ENCODE measurements at regions not wholly inside any gene's neighbourhood (a gene's known extent, or its start where the extent isn't known, plus 50 kb on each side); places are given as distances from the start of the nearest gene placed in this dataset.

DNA sequence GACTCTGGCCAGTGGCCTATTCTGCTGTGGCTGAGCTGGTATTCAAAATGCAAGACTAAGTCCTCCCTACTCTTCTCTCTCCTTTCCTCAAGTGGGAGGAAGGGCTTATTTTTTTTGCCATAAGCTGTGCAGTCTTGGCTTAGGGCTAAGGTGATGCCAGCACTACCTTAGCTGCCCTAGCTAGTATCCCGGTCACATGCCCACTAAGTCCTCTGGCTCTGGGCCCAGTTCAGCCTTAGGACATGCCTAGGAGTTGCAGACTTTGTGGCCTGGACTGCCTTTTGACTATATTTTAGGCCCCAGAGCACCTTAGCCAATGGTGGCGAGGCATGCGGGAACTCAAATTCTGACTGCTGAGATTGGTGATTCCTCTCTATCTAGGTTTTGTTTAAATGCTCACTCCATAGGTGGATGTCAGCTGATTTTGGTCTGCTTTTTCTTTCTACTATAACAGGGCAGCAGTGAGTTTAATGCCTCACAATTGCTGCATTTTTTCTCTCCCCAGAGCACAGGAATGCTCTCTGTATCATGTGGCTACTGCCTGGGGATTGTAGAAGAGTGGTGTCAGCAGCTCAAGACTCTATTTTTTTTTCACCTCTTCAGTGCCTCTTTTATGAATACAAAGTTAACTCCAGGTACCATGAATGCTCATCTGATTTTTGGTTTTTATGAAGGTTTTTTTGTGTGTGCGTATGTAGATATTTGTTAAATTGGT lies 472.9 kb upstream of the GRID2 start:
- H2AFZ ChIP-seq (ENCODE audit: low read length) = no peak overlapping the region
- DNase-seq (ENCODE audit: insufficient read length, low spot score, missing footprints) = no peak
- TF ChIP-seq, protein P1, sequence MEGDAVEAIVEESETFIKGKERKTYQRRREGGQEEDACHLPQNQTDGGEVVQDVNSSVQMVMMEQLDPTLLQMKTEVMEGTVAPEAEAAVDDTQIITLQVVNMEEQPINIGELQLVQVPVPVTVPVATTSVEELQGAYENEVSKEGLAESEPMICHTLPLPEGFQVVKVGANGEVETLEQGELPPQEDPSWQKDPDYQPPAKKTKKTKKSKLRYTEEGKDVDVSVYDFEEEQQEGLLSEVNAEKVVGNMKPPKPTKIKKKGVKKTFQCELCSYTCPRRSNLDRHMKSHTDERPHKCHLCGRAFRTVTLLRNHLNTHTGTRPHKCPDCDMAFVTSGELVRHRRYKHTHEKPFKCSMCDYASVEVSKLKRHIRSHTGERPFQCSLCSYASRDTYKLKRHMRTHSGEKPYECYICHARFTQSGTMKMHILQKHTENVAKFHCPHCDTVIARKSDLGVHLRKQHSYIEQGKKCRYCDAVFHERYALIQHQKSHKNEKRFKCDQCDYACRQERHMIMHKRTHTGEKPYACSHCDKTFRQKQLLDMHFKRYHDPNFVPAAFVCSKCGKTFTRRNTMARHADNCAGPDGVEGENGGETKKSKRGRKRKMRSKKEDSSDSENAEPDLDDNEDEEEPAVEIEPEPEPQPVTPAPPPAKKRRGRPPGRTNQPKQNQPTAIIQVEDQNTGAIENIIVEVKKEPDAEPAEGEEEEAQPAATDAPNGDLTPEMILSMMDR (IDR thresholded peaks at IDR 0.05; ENCODE audit: extremely low read depth, low read depth, low read length) = no peak
- no peak overlapping the region for H3K4me2 ChIP-seq (ENCODE audit: insufficient read depth, low read length)
- H3K9me3 ChIP-seq (ENCODE audit: low read depth, low read length) = peaks cover 3% of the 10 kb centered on the region
- H4K20me1 ChIP-seq (ENCODE audit: insufficient read depth, low read length) = no peaks in the 10 kb centered on the region
- H3K4me1 ChIP-seq (ENCODE audit: insufficient read depth, low read length) = no peaks in the 10 kb centered on the region
- H3K27me3 ChIP-seq (ENCODE audit: insufficient read depth, low read length) = no peaks in the 10 kb centered on the region
- no peaks in the 10 kb centered on the region for H3K36me3 ChIP-seq (ENCODE audit: insufficient read depth, low read length)
- H3K27ac ChIP-seq (ENCODE audit: low read depth, low read length) = no peak overlapping the region
- H3K79me2 ChIP-seq (ENCODE audit: insufficient read depth, low read length) = no peaks in the 10 kb centered on the region
- no peak overlapping the region for H3K4me3 ChIP-seq (ENCODE audit: insufficient read depth, low read length)

- Histone ChIP-seq H2AFZ (ENCODE audit: low read length) (no peak overlapping the region), H3K36me3 (ENCODE audit: insufficient read depth, low read length) (no peaks in the 10 kb centered on the region), H3K27ac (ENCODE audit: low read depth, low read length) (no peak overlapping the region), H3K4me3 (ENCODE audit: insufficient read depth, low read length) (no peak overlapping the region), H3K4me2 (ENCODE audit: insufficient read depth, low read length) (no peak overlapping the region), H3K79me2 (ENCODE audit: insufficient read depth, low read length) (no peaks in the 10 kb centered on the region), H3K9me3 (ENCODE audit: low read depth, low read length) (peaks cover 3% of the 10 kb centered on the region), H3K27me3 (ENCODE audit: insufficient read depth, low read length) (no peaks in the 10 kb centered on the region), H4K20me1 (ENCODE audit: insufficient read depth, low read length) (no peaks in the 10 kb centered on the region), H3K4me1 (ENCODE audit: insufficient read depth, low read length) (no peaks in the 10 kb centered on the region)
- TF ChIP-seq, protein P1 (IDR thresholded peaks at IDR 0.05; ENCODE audit: extremely low read depth, low read depth, low read length) = no peak
- no peak for DNase-seq (ENCODE audit: insufficient read length, low spot score, missing footprints)
These were observed 466.1 kb upstream of the GRID2 start for GRCh38 chr4:91837608-91838029.

GRCh38 chr4:91838181-91838861 lies 465.4 kb upstream of the GRID2 start:
- DNase-seq (ENCODE audit: insufficient read length, low spot score, missing footprints) = no peak
- TF ChIP-seq, protein P1 (IDR thresholded peaks at IDR 0.05; ENCODE audit: extremely low read depth, low read depth, low read length) = no peak
- Histone ChIP-seq H3K4me1 (ENCODE audit: insufficient read depth, low read length) (no peaks in the 10 kb centered on the region), H3K4me2 (ENCODE audit: insufficient read depth, low read length) (no peak overlapping the region), H3K27me3 (ENCODE audit: insufficient read depth, low read length) (no peaks in the 10 kb centered on the region), H4K20me1 (ENCODE audit: insufficient read depth, low read length) (no peaks in the 10 kb centered on the region), H3K9me3 (ENCODE audit: low read depth, low read length) (peaks cover 3% of the 10 kb centered on the region), H3K36me3 (ENCODE audit: insufficient read depth, low read length) (no peaks in the 10 kb centered on the region), H3K79me2 (ENCODE audit: insufficient read depth, low read length) (no peaks in the 10 kb centered on the region), H3K4me3 (ENCODE audit: insufficient read depth, low read length) (no peak overlapping the region), H3K27ac (ENCODE audit: low read depth, low read length) (no peak overlapping the region), H2AFZ (ENCODE audit: low read length) (no peak overlapping the region)

- Histone ChIP-seq H3K9me3 (ENCODE audit: low read depth, low read length) (no peaks in the 10 kb centered on the region), H3K27me3 (ENCODE audit: insufficient read depth, low read length) (no peaks in the 10 kb centered on the region), H3K27ac (ENCODE audit: low read depth, low read length) (no peak overlapping the region), H3K4me1 (ENCODE audit: insufficient read depth, low read length) (no peaks in the 10 kb centered on the region), H3K79me2 (ENCODE audit: insufficient read depth, low read length) (no peaks in the 10 kb centered on the region), H3K36me3 (ENCODE audit: insufficient read depth, low read length) (no peaks in the 10 kb centered on the region), H3K4me3 (ENCODE audit: insufficient read depth, low read length) (no peak overlapping the region), H2AFZ (ENCODE audit: low read length) (no peak overlapping the region), H3K4me2 (ENCODE audit: insufficient read depth, low read length) (no peak overlapping the region), H4K20me1 (ENCODE audit: insufficient read depth, low read length) (no peaks in the 10 kb centered on the region)
- DNase-seq (ENCODE audit: insufficient read length, low spot score, missing footprints) = no peak
- TF ChIP-seq, protein P1 (IDR thresholded peaks at IDR 0.05; ENCODE audit: extremely low read depth, low read depth, low read length) = no peak
These were observed 463.4 kb upstream of the GRID2 start for GRCh38 chr4:91840359-91840758.

Data from osteoblast (primary cell).